ENCODE measurements at regions not wholly inside any gene's neighbourhood (a gene's known extent, or its start where the extent isn't known, plus 50 kb on each side); places are given as distances from the start of the nearest gene placed in this dataset.

DNA sequence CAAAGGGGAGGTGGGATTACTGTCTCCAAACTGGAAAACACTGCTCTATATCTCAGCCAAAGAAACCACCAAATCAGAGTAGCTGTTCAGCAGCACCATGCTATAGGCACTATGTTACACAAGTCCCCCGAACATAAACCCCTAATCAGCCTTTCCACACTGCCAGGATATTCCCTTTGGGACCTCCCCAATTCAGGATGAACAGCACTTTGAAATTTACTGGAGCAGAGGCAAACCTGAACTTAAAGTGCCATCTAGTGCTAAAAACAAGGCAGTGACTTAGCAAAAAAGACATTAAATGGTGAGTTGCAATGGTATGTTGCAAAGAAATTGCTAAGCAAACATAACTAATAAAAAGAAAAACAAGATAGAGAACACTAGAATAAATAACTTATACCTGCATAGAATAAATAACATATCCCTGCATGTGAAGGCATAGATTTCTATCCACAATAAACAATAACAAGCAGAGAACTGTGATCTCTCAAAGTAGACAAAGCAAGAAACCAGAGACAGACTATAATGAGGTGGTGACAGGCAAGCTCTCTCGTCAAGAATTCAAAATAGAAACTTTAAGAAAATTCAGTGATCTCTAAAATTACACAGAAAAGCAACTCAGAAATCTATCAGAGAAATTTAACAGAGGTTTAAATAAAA lies 584.4 kb upstream of the ACO1 start (continued):
- TF ChIP-seq HMG20A (CRISPR knock-in tag; conservative IDR thresholded peaks at IDR 0.05) (no peak), CBX2 (IDR thresholded peaks at IDR 0.05; ENCODE audit: insufficient read depth, low read length, poor library complexity, severe bottlenecking) (no peak), CTCF (IDR thresholded peaks at IDR 0.05 in 2 of 3, conservative IDR thresholded peaks at IDR 0.05 in 1 of 3; ENCODE audit: insufficient read depth in 2 of 3, low read depth in 1 of 3, low read length in 3 of 3) (peak in 1 of 3 experiments; percentile 27; a peak in 2 of 6 replicates), ZNF507 (tag; conservative IDR thresholded peaks at IDR 0.05) (no peak), RAD21 (CRISPR knock-in tag; conservative IDR thresholded peaks at IDR 0.05 in 1 of 2, IDR thresholded peaks at IDR 0.05 in 1 of 2) (peak in 1 of 2 experiments; percentile 41; a peak in 1 of 4 replicates), FOXJ3 (CRISPR knock-in tag; IDR thresholded peaks at IDR 0.05) (no peak), CHD1 (IDR thresholded peaks at IDR 0.05; ENCODE audit: low read length) (no peak)
- TF ChIP-seq, protein P1, sequence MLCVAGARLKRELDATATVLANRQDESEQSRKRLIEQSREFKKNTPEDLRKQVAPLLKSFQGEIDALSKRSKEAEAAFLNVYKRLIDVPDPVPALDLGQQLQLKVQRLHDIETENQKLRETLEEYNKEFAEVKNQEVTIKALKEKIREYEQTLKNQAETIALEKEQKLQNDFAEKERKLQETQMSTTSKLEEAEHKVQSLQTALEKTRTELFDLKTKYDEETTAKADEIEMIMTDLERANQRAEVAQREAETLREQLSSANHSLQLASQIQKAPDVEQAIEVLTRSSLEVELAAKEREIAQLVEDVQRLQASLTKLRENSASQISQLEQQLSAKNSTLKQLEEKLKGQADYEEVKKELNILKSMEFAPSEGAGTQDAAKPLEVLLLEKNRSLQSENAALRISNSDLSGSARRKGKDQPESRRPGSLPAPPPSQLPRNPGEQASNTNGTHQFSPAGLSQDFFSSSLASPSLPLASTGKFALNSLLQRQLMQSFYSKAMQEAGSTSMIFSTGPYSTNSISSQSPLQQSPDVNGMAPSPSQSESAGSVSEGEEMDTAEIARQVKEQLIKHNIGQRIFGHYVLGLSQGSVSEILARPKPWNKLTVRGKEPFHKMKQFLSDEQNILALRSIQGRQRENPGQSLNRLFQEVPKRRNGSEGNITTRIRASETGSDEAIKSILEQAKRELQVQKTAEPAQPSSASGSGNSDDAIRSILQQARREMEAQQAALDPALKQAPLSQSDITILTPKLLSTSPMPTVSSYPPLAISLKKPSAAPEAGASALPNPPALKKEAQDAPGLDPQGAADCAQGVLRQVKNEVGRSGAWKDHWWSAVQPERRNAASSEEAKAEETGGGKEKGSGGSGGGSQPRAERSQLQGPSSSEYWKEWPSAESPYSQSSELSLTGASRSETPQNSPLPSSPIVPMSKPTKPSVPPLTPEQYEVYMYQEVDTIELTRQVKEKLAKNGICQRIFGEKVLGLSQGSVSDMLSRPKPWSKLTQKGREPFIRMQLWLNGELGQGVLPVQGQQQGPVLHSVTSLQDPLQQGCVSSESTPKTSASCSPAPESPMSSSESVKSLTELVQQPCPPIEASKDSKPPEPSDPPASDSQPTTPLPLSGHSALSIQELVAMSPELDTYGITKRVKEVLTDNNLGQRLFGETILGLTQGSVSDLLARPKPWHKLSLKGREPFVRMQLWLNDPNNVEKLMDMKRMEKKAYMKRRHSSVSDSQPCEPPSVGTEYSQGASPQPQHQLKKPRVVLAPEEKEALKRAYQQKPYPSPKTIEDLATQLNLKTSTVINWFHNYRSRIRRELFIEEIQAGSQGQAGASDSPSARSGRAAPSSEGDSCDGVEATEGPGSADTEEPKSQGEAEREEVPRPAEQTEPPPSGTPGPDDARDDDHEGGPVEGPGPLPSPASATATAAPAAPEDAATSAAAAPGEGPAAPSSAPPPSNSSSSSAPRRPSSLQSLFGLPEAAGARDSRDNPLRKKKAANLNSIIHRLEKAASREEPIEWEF (CRISPR knock-in tag; IDR thresholded peaks at IDR 0.05) = no peak

Measured in K562 (cell line).